MCF 10A (cell line): ENCODE measurements at regions not wholly inside any gene's neighbourhood (a gene's known extent, or its start where the extent isn't known, plus 50 kb on each side); places are given as distances from the start of the nearest gene placed in this dataset.

Experiments used
- BruUV-seq: library from RNA; stranded (reverse); fragments of 400-500 nt; replicated peaks from 2 replicates; lab custom pipeline; 2021; lab: Mats Ljungman, UMichigan
- CTCF ChIA-PET: fragments of 300-600 bp; sonication (Branson Sonifier 250); formaldehyde crosslinking; extraction: SDS; loops from one replicate; lab custom pipeline; 2021; ENCODE audit warnings: antibody characterized with exemption, inconsistent platforms; lab: Yijun Ruan, JAX
- POLR2A ChIA-PET: fragments of 300-600, 350-650 bp; sonication (Branson Sonifier 250); formaldehyde crosslinking; extraction: SDS; loops from one replicate; lab custom pipeline; 2020; ENCODE audit warnings: antibody characterized with exemption, inconsistent platforms; lab: Yijun Ruan, JAX
- DNase-seq: peaks from one replicate; pipeline ENCODE4 v3.0.0-alpha.2; 2018; ENCODE audit not compliant: unreplicated experiment
- H3K27ac Mint-ChIP-seq: one replicate; pipeline ENCODE4 v1.8.0; 2022; ENCODE audit warnings: mild to moderate bottlenecking, low read depth, mixed read lengths; ENCODE audit not compliant: unreplicated experiment
- H3K27me3 Mint-ChIP-seq: one replicate; pipeline ENCODE4 v1.8.0; 2022; ENCODE audit warnings: mixed read lengths; ENCODE audit not compliant: insufficient read depth, unreplicated experiment
- H3K36me3 Mint-ChIP-seq: one replicate; pipeline ENCODE4 v1.8.0; 2022; ENCODE audit warnings: mild to moderate bottlenecking, moderate library complexity, mixed read lengths; ENCODE audit not compliant: insufficient read depth, unreplicated experiment
- H3K4me1 Mint-ChIP-seq: one replicate; pipeline ENCODE4 v1.8.0; 2022; ENCODE audit warnings: mixed read lengths; ENCODE audit not compliant: insufficient read depth, unreplicated experiment
- H3K4me3 Mint-ChIP-seq: one replicate; pipeline ENCODE4 v1.8.0; 2022; ENCODE audit warnings: mild to moderate bottlenecking, moderate library complexity, mixed read lengths; ENCODE audit not compliant: unreplicated experiment
- H3K9me3 Mint-ChIP-seq: one replicate; pipeline ENCODE4 v1.8.0; 2022; ENCODE audit warnings: mixed read lengths; ENCODE audit not compliant: unreplicated experiment
- intact Hi-C: fragments of 100-400 bp; cut with micrococcal nuclease; formaldehyde crosslinking; loops from 2 replicates; pipeline ENCODE4 v1.14.1; 2022
- TF ChIP-seq, protein P1 (sequence below): fragments of 200-600 bp; IDR thresholded peaks from one replicate; pipeline ENCODE4 v1.8.0; 2022; ENCODE audit warnings: antibody characterized with exemption, mild to moderate bottlenecking; ENCODE audit not compliant: unreplicated experiment

DNA sequence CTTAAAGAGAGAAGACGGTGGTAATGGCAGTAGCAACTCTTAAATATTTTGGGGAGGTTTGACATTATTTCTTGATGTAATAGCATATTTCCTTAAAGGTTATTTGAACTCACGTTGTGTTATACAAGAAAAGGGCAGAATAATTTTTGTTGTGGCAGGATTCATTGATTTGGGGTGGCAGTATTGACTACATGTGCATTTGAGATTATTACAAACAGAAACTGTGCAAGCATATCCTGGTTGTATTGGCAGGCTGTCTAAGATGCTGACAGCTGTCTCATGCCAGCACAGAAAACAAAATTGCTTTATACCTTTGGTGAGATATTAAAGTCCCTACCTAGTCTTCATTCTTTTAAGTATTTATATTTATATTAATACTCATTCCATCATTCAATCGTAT lies 300.7 kb upstream of the MAGEC2 start:
- H3K4me3 Mint-ChIP-seq = no peak overlapping the region
- no peak for DNase-seq
- ChIA-PET CTCF (no interaction called here), POLR2A (no interaction called here)
- no TSS peak for BruUV-seq
- H3K36me3 Mint-ChIP-seq = no peaks in the 10 kb centered on the region
- intact Hi-C loops = no loop called here
- no peaks in the 10 kb centered on the region for H3K4me1 Mint-ChIP-seq
- TF ChIP-seq, protein P1, sequence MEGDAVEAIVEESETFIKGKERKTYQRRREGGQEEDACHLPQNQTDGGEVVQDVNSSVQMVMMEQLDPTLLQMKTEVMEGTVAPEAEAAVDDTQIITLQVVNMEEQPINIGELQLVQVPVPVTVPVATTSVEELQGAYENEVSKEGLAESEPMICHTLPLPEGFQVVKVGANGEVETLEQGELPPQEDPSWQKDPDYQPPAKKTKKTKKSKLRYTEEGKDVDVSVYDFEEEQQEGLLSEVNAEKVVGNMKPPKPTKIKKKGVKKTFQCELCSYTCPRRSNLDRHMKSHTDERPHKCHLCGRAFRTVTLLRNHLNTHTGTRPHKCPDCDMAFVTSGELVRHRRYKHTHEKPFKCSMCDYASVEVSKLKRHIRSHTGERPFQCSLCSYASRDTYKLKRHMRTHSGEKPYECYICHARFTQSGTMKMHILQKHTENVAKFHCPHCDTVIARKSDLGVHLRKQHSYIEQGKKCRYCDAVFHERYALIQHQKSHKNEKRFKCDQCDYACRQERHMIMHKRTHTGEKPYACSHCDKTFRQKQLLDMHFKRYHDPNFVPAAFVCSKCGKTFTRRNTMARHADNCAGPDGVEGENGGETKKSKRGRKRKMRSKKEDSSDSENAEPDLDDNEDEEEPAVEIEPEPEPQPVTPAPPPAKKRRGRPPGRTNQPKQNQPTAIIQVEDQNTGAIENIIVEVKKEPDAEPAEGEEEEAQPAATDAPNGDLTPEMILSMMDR = no peak
- H3K9me3 Mint-ChIP-seq = no peaks in the 10 kb centered on the region
- H3K27ac Mint-ChIP-seq = no peak overlapping the region
- H3K27me3 Mint-ChIP-seq = no peaks in the 10 kb centered on the region

DNA sequence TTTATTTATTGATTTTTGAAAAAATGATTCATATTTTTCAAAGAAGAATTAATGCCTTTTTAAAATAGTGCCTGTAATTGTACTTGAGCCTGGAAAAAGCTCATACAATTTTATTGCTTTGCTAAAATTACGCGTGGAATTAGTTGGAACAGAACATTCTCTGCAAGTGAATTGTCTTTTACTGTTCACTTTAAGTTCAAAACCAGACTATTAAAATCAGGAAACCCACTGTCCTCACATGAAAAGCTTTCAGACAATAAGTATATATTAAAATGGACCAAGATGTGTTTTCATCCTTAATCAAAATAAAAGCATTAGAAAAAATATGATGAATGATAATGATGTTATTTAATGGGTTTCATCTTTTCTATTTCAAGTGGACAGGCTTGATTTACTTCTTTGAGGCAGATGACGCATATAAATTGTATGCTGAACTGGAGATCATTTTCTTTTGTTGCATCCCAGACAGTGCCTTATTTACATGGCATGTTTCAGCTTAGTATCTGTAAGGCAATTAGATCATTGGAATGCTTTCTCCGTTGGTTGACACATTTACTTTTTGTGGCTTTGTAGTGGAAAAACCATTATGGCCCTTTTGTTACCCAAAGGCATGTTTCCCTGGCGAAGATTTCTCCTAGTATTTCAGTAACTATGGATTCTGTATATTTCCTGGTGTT lies 299.0 kb upstream of the MAGEC2 start:
- H3K27me3 Mint-ChIP-seq = no peaks in the 10 kb centered on the region
- H3K4me1 Mint-ChIP-seq = no peaks in the 10 kb centered on the region
- H3K4me3 Mint-ChIP-seq = no peak overlapping the region
- DNase-seq = no peak
- TF ChIP-seq, protein P1 = no peak
- no peaks in the 10 kb centered on the region for H3K9me3 Mint-ChIP-seq
- ChIA-PET POLR2A (no interaction called here), CTCF (no interaction called here)
- BruUV-seq = no TSS peak
- intact Hi-C loops = no loop called here
- H3K27ac Mint-ChIP-seq = no peak overlapping the region
- no peaks in the 10 kb centered on the region for H3K36me3 Mint-ChIP-seq

DNA sequence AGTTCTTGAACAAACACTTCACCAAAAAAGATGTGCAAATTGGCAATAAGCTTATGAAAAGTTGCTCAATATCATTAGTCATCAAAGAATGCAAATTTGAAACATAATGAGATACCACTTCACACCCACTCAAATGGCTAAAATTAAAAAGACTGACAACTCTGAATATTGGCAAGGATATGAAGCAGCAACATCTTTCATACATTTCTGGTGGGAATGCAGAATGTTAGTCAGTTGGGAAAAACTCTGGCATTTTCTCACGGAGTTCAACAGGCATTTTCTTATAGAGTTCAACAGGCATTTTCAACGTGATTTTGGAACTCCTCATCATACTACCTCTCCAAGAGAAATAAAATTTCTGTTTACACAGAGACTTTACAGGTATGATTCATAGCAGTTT lies 297.4 kb upstream of the MAGEC2 start:
- CTCF ChIA-PET = no interaction called here
- POLR2A ChIA-PET = no interaction called here
- Mint-ChIP-seq H3K9me3 (no peaks in the 10 kb centered on the region), H3K27me3 (no peaks in the 10 kb centered on the region), H3K4me3 (no peak overlapping the region), H3K27ac (no peak overlapping the region), H3K36me3 (no peaks in the 10 kb centered on the region), H3K4me1 (no peaks in the 10 kb centered on the region)
- peak; percentile 26 for DNase-seq
- intact Hi-C loops = no loop called here
- TF ChIP-seq, protein P1 = no peak
- no TSS peak for BruUV-seq

DNA sequence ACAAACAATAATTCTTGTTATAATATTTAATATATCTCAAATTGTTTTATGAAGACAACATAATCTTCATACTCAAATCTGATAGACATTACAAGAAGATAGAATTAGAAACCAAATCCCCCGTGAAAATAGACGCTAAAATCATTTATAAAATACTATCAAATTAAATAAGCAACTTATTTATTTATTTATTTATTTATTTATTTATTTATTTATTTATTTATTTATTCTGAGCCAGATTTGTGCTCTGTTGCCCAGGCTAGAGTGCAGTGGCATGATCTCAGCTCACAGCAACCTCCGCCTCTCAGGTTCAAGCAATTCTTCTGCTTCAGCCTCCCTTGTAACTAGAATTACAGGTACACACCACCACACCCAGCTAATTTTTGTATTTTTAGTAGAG lies 294.9 kb upstream of the MAGEC2 start:
- intact Hi-C loops = no loop called here
- H3K27ac Mint-ChIP-seq = no peak overlapping the region
- no peaks in the 10 kb centered on the region for H3K4me1 Mint-ChIP-seq
- no peaks in the 10 kb centered on the region for H3K27me3 Mint-ChIP-seq
- no peak overlapping the region for H3K4me3 Mint-ChIP-seq
- no peak for DNase-seq
- ChIA-PET POLR2A (no interaction called here), CTCF (no interaction called here)
- no peaks in the 10 kb centered on the region for H3K36me3 Mint-ChIP-seq
- no peaks in the 10 kb centered on the region for H3K9me3 Mint-ChIP-seq
- BruUV-seq = no TSS peak
- TF ChIP-seq, protein P1 = no peak
